Endothelial cell (in vitro differentiated cells): ENCODE measurements at regions not wholly inside any gene's neighbourhood (a gene's known extent, or its start where the extent isn't known, plus 50 kb on each side); places are given as distances from the start of the nearest gene placed in this dataset.

Source experiments
- DNase-seq: peaks from one replicate; pipeline ENCODE4 v3.0.0; 2021; ENCODE audit warnings: low spot score
- H3K27ac Mint-ChIP-seq: one replicate; pipeline ENCODE4 v1.8.0; 2021; ENCODE audit warnings: mixed read lengths, inconsistent platforms; ENCODE audit not compliant: unreplicated experiment
- H3K27me3 Mint-ChIP-seq: one replicate; pipeline ENCODE4 v1.8.0; 2021; ENCODE audit warnings: mild to moderate bottlenecking, moderate library complexity, mixed read lengths, inconsistent platforms; ENCODE audit not compliant: unreplicated experiment
- H3K36me3 Mint-ChIP-seq: one replicate; pipeline ENCODE4 v1.8.0; 2021; ENCODE audit warnings: mild to moderate bottlenecking, low read depth, mixed read lengths, inconsistent platforms; ENCODE audit not compliant: unreplicated experiment
- H3K4me1 Mint-ChIP-seq: one replicate; pipeline ENCODE4 v1.8.0; 2021; ENCODE audit warnings: mild to moderate bottlenecking, mixed read lengths, inconsistent platforms; ENCODE audit not compliant: unreplicated experiment
- H3K4me3 Mint-ChIP-seq: one replicate; pipeline ENCODE4 v1.8.0; 2021; ENCODE audit warnings: mild to moderate bottlenecking, mixed read lengths, inconsistent platforms; ENCODE audit not compliant: unreplicated experiment
- H3K9me3 Mint-ChIP-seq: one replicate; pipeline ENCODE4 v1.8.0; 2021; ENCODE audit warnings: mixed read lengths, inconsistent platforms; ENCODE audit not compliant: unreplicated experiment
- CTCF ChIP-seq: fragments of 200-600 bp; sonication (generic); IDR thresholded peaks from one replicate; pipeline ENCODE4 v1.5.0; 2021; ENCODE audit warnings: antibody characterized with exemption; ENCODE audit not compliant: unreplicated experiment

- Mint-ChIP-seq H3K27me3 (peaks cover 3% of the 10 kb centered on the region), H3K27ac (no peak overlapping the region), H3K4me3 (no peak overlapping the region), H3K4me1 (peaks cover 37% of the 10 kb centered on the region), H3K36me3 (no peaks in the 10 kb centered on the region), H3K9me3 (no peaks in the 10 kb centered on the region)
- TF ChIP-seq CTCF, result peak; percentile 63
- DNase-seq, result peak; percentile 8
These were observed 106.2 kb upstream of the NAV3 start for GRCh38 chr12:77724367-77724957.

- Mint-ChIP-seq H3K4me1 (peaks cover 40% of the 10 kb centered on the region), H3K27me3 (peaks cover 1% of the 10 kb centered on the region), H3K27ac (no peak overlapping the region), H3K36me3 (no peaks in the 10 kb centered on the region), H3K9me3 (no peaks in the 10 kb centered on the region), H3K4me3 (no peak overlapping the region)
- TF ChIP-seq CTCF, result no peak
- no peak for DNase-seq
These were observed 107.4 kb upstream of the NAV3 start for GRCh38 chr12:77723308-77723707.

GRCh38 chr12:77722536-77722935 is 108.2 kb upstream of the NAV3 start:
- H3K36me3 Mint-ChIP-seq, result no peaks in the 10 kb centered on the region
- no peak overlapping the region for H3K27ac Mint-ChIP-seq
- no peaks in the 10 kb centered on the region for H3K9me3 Mint-ChIP-seq
- H3K4me1 Mint-ChIP-seq, result peaks cover 40% of the 10 kb centered on the region
- no peak for DNase-seq
- no peak overlapping the region for H3K4me3 Mint-ChIP-seq
- peaks cover 1% of the 10 kb centered on the region for H3K27me3 Mint-ChIP-seq
- no peak for TF ChIP-seq CTCF

GRCh38 chr12:77720258-77720657 is 110.4 kb upstream of the NAV3 start:
- no peak overlapping the region for H3K27ac Mint-ChIP-seq
- H3K4me1 Mint-ChIP-seq, result peaks cover 23% of the 10 kb centered on the region
- no peak for DNase-seq
- H3K9me3 Mint-ChIP-seq, result no peaks in the 10 kb centered on the region
- no peak for TF ChIP-seq CTCF
- no peak overlapping the region for H3K4me3 Mint-ChIP-seq
- no peaks in the 10 kb centered on the region for H3K27me3 Mint-ChIP-seq
- no peaks in the 10 kb centered on the region for H3K36me3 Mint-ChIP-seq

GRCh38 chr12:77710209-77710608 is 120.5 kb upstream of the NAV3 start:
- no peaks in the 10 kb centered on the region for H3K27me3 Mint-ChIP-seq
- H3K27ac Mint-ChIP-seq, result no peak overlapping the region
- no peak for DNase-seq

More at GRCh38 chr12:77710209-77710608, 120.5 kb upstream of the NAV3 start:
- H3K4me3 Mint-ChIP-seq, result no peak overlapping the region
- H3K9me3 Mint-ChIP-seq, result no peaks in the 10 kb centered on the region
- TF ChIP-seq CTCF, result no peak
- peaks cover 5% of the 10 kb centered on the region for H3K4me1 Mint-ChIP-seq
- no peaks in the 10 kb centered on the region for H3K36me3 Mint-ChIP-seq
